GM19240 (cell line): ENCODE measurements at regions not wholly inside any gene's neighbourhood (a gene's known extent, or its start where the extent isn't known, plus 50 kb on each side); places are given as distances from the start of the nearest gene placed in this dataset.
"Not testable (repeated sequence)": the region's sequence is repeated elsewhere in the genome, so short reads cannot be mapped to it uniquely, and the experiment has no call there.

Experiments used
- DNase-seq: peaks from one replicate; pipeline ENCODE4 v3.0.0; 2011; ENCODE audit warnings: low spot score; ENCODE audit not compliant: insufficient read length

DNA sequence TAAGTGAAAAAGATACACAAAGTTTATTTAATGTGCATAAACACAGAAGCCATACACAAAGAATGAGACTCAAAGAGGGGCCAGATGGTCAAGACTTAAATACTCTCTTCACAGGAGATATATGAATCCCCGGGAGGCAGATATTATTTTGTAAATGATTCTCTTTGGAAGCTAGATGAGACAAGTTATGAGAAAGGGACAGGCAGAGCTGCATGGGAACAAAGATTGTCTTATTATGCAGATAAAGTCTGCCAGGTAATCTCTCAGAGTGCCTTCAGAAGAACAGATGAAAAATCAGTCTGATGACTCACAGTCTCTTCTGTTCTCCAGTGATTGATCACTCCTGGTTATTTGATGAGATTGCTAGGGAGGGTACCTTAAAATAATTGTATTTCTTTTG is 89.0 kb downstream of the NAF1 start:
- DNase-seq: no peak

DNA sequence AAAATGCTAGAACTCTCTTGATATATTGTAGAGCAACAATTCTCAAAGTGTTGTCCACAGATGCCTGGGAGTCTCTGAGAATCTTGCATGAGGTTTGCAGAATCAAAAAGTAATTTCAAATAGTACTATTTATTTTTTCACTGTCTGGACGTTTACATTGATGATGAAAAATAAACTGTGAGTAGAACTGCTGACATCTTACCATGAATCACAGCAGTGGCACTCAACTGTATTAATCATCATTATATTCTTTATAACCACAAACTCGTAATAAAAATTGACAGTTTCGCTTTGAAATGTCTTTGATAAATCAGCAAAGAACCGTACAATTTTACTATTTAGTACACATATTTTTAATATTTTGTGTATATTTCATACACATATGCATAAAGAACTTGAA is 94.5 kb downstream of the NAF1 start:
- no peak for DNase-seq

DNA sequence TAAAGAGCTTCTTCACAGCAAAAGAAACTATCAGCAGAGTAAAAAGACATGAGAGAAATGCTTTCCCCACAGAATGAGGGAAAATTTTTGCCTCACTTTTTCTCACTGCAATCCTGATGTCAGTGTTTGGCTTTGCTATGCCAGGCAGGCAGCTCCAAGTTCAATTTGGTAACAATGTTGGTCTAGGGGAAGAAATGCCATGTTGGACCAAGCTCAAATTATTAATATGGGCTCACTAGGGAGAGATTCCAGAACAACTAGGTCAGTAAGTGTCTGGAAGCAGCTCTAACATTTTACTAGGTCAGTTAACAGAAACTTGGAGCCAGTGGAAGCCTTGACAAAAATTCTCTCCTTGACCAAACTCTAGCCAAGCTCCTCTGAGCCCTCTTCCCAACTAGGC is 95.4 kb downstream of the NAF1 start:
- DNase-seq: no peak

DNA sequence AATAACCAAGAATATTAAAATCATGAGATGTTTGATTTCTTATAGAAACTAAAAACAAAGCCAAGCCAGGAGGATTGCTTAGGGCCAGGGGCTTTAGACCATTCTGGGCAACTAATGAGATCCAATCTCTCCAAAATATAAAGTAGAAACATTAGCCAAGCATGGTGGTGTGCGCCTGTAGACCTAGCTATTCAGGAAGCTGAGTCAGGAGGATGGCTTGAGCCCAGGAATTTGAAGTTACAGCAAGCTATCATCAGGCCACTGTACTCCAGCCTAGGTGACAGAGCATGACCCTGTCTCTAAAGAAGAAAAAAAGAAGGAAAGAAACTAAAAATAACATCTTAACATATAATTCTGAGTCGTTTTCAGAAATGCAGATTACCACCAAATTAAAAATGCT is 96.7 kb downstream of the NAF1 start:
- no peak for DNase-seq

DNA sequence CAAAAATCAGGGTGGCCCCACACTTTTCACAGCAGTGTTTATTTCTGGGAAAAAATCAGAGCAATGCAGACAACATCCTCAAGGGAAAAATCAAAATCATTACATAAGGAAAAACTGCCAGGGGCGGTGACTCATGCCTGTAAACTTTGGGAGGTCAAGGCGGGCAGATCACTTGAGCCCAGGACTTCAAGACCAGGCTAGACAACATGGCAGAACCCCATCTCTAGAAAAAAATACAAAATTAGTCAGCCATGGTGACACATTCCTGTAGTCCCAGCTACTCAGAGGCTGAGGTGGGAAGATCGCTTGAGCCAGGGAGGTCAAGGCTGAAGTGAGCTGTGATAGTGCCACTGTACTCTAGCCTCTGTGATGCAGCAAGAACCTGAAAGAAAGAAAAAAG is 102.8 kb downstream of the NAF1 start:
- DNase-seq: no peak

DNA sequence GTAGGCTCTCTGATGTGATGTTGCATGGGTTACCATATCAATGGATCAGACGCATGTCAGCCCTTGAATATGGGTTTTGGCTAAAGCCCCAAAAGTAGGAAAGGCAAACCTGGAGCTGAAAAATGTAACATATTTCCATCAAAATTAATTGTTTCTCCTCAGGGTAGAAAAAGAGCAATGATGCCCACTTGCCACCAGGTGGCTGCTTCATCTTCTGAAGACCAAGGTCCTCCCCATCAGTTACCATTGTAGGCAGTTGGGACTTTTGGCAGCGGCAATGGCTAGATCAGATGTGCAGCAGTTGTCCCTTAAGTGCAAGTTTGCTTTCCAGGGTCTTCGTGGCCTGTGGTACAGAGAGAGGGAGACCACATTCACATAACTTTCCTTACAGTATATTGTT is 118.2 kb downstream of the NAF1 start:
- peak; percentile 2 for DNase-seq

DNA sequence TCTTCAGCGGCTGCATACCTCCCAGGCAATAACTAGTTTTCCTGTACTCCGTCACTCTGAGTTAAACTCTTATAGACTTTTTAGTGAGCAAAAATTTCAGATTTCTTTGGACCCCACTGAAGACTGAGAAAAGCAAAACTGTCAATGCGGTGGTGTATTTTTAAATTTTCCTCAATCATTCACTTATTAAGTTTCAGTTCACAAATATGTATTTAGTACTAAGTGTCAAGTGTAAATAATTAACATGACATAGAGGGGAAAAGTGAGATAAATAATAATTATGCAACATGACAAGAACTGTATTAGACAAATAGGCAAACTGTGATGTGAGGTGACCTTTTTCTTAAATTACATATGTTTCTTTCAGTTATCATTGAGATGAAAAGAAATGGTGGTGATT is 124.4 kb downstream of the NAF1 start:
- DNase-seq: no peak

DNA sequence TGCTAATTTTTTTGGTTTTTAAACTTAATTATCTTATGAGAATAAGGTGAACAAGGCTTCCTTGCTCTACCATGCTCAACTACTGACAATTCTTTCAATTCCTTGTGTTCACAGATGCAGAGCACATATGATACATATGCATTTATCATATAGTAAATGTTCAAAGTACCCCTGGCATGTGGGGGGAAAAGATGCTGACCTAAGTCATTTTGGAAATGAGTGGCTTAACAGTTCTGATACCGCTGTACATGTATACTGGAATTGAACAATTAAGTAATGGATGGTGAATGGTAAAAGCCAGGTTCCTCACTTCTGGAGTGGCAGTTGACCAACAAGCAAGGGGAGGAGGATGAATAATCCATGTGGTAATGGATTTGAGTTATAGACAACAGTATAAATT is 149.6 kb downstream of the NAF1 start:
- DNase-seq: no peak

DNA sequence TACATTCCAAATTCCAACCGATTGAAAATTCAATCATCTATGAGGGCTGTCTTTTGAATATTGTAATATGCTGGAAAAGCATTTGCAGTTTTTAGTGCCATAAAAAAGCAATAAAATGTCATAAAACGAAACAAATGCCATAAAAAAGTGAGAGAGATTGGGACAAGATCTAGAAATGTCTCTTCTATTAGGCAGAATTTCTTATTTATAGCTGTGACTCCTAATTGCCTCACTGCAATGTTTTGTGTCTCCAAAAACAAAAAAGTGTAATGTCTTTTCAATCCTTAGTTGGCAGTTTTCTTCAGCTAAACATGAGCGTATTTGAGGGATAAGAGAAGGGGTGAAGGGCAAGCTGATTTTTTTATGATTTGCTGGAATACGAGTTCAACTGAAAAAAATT is 153.9 kb downstream of the NAF1 start:
- DNase-seq: no peak

DNA sequence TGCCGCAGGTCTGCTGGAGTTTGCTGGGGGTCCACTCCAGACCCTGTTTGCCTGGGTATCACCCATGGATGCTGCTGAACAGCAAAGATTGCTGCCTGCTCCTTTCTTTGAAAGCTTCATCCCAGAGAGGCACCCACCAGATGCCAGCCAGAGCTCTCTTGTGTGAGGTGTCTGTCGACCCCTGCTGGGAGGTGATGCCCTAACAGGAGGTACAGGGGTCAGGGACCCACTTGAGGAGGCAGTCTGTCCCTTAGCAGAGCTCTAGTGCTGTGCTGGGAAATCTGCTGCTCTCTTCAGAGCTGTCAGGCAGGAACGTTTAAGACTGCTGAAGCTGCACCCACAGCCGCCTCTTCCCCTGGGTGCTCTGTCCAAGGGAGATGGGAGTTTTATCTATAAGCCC is 162.7 kb downstream of the NAF1 start:
- DNase-seq: no peak

DNA sequence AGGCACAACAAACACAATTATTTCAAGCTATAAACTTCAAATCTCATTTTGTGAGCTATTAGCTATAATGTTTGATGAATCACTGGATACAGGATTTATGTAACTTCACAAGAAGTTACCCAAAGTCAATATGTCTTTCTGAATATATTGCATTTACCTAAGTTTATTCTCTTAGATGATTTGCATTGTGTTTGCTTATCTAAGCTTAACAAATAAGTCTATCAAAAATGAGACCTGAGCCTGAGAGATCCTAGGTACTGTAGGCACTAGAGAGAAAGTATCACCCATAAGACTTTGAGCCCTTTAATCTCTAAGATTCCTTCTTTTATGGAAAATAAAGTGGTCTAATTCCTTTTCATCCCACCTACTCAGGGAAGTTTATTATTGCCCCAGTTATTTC is 178.2 kb downstream of the NAF1 start:
- DNase-seq: no peak

DNA sequence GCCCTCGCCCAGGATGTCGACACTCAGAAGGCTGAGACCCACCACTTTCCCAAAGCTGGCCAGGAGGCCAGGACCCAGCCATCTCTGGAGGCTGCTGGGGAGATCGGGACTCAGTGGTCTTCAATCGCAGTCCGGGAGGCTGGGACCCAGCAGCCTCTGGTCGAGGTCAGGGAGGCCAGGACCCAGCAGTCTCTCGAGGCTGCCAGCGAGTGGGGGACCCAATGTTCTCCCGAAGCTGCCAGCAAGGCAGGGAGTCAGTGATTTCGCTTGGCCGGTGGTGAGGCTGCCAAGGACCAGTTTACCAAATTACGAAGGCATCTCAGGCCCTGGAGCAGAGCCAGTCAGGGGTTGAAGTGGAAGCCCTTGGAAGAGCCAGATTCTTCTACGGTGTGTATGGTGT is 181.6 kb downstream of the NAF1 start:
- no peak for DNase-seq

DNA sequence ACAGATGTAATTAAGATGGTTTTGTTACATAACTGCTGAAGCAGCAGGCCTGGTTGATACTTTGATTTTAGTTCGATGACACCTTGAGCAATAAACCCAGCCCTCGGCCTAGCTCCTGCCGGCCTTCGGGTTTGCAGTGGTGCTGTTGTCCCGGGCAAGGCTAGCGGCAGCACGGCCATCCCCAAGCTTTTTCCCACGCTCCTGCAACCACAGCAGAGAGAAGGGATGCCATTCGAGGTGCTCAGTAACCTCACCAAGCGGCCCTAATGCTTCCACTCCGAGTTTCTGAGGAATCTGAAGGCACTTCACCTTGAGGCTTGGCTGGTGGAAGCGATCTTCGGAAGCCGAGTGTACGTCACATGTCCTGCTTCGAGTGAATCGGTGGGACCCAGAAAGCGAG is 182.1 kb downstream of the NAF1 start:
- DNase-seq: no peak

DNA sequence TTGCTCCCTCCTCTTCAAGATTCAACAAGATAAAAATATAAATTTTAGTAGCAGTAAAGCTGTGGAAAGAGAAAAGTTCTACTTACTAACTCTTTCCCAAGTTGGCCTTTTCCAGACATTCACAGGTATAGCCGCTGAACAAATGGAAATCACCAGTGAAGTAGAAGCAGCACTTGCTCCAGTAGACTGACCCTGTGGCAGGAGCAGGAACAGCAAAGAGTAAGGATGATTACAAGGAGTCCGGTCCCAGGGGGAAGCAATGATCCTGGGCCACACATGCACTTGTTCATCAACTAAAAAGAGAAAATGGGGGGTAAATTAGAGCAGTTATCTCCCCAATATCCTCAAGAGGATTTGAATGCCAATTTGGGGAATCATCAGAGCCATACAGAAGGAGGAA is 184.9 kb downstream of the NAF1 start:
- no peak for DNase-seq

DNA sequence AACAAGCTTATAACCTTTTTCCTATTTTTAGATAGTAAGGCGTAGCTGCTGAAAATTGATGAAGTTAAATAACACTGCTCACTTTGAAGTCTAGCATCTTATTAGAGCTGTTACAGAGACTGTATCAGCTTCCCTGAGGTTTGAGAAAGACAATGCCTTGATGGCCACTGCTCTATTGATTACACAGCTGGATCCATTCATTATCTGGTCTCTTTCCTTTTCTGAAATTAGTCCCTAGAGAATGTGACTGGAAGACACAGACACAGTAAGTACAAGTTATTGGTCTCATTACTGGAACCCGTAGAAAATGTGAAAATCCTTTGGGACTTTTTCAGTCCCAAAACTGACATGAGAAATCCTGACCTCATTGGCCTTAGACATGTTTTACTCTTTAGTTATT is 188.3 kb downstream of the NAF1 start:
- no peak for DNase-seq

DNA sequence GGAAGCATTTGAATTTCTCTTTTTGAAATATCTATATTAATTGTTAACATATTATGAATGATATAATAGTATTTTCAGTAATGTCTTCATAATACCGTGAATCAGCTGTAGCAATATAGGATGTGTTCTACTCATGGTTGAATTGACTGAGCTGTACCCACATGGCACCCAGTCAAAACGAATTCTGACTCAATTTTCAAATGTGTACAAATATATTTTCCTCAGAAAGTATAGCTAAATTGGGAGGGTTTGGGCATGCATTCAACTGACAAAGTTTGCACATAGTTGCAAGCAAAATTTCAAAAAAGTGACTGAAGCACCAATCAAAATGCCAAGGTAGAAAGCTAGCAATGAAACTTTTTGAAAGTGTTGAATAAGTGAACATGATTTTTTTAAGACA is 188.9 kb downstream of the NAF1 start:
- DNase-seq: no peak

DNA sequence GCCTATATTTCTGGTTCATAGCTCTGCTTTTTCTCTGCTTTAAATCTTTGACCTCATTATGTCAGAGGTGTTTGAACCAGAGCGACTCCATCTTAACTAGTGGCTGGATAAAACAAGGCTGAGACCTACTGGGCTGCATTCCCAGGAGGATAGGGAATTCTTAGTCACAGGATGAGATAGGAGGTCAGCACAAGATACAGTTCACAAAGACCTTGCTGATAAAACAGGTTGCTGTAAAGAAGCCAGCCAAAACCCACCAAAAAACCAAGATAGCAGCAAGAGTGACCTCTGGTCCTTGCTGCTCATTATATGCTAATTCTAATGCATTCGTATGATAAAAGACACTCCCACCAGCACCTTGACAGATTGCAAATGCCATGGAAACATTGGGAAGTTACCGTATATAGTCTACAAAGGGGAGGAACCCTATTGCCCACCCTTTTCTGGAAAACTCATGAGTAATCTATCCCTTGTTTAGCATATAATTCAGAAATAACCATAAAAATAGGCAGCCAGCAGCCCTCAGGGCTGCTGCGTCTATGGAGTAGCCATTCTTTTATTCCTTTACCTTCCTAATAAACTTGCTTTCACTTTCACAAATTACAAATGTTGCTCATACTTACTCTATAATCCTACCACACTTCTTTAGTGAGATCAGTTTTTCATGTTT is 193.9 kb downstream of the NAF1 start:
- no peak for DNase-seq

DNA sequence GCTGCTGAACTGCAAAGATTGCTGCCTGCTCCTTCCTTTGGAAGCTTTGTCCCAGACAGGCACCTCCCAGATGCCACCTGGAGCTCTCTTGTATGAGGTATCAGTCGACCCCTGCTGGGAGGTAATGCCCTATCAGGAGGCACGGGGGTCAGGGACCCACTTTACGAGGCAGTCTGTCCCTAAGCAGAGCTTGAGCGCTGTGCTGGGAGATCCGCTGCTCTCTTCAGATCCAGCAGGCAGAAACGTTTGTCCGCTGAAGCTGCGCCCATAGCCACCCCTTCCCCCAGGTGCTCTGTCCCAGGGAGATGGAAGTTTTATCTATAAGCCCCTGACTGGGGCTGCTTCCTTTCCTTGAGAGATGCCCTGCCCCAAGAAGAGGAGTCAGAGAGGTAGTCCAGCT is 197.5 kb downstream of the NAF1 start:
- no peak for DNase-seq

DNA sequence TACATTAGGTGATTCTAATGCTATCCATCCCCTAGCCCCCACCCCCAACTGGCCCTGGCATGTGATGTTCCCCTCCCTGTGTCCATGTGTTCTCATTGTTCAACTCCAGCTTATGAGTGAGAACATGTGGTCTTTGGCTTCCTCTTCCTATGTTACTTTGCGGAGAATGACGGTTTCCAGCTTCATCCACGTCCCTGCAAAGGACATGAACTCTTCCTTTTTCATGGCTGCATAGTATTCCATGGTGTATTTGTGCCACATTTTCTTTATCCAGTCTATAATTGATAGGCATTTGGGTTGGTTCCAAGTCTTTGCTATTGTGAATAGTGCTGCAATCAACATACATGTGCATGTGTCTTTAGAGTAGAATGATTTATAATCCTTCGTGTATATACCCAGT is 200.7 kb downstream of the NAF1 start:
- DNase-seq: not testable (repeated sequence)

DNA sequence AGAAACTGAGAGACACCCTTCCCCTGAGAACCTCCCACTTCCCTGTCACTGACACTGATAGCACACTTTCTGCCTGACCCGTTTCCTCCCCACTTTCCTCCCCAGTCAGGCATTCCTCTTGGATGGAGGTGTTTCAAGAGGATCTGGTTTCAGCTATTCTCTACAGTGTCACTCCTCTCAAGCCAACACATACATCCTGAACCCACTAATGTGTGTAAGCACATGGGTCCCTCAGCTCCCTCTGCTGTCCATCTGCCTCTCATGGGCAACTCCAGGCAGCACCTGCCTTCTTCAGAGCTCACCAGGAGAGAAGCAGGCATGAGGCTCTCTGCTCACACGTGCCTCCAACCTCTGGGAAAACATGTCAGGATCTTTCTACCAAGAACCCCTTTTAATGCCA is 207.6 kb downstream of the NAF1 start:
- no peak for DNase-seq

DNA sequence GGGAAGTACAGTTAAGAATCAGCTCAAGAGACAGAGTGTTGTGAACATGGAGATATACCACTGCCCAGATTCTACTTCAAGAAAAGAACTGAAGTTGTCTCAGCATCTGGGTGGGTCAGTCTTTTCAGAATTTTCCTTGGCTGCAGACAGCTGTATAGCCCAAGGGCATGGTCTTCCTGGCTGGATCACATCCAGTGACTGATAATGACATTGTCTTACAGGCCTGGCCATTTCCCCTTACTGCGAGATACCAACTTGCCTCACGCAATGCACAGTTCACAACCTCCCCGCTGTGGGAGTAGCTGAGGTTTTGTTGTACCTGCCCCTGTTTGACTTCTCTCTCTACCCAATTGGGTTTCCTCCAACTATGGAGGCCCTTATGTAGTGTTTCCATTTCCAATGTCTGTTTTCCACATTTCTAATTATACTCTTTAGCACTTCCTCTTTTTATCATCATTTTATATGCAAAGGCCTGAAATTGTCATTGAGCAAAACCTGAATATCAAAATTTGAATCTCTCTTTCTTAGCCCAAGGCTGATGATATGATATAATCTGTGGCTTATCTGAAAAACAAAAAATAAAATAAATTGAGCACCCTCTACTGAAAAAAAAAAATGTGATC is 209.1 kb downstream of the NAF1 start:
- DNase-seq: no peak

DNA sequence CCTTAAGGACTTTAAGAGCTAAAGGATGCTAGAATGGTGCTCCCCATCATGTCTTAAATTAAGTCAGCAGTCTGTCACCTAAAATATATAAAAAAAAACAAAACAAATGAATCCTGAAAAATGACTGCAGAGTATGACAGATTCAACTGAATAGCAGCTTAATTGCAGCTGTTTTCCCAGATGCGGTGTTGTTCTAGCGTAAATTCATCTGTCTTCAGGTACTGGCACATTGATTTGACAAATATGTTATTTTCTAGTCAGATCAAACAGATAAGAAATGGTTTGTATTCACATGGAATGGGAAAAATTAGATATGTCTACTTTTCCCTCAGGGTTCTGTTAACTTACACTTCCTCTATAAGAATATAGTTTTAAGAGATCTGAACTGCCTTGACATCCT is 211.7 kb downstream of the NAF1 start:
- DNase-seq: no peak

DNA sequence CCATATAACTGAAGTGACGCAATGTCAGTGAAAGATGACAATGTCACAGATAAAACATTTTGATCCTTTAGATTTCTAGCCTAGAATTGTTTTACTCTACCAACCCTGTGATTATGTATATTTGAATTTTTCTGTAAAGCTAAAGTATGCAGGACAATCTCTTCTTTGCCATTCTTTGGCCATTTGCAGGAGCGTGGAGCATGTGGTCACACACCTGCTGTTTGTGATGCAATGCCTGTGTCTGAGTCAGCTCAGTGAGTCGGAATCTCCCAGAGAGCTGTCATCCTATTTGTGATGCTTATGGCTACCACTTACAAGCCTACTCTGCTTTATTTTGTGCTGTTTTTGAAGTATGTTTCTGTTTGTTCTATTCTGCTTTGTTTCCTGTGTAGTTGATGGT is 214.5 kb downstream of the NAF1 start:
- no peak for DNase-seq

DNA sequence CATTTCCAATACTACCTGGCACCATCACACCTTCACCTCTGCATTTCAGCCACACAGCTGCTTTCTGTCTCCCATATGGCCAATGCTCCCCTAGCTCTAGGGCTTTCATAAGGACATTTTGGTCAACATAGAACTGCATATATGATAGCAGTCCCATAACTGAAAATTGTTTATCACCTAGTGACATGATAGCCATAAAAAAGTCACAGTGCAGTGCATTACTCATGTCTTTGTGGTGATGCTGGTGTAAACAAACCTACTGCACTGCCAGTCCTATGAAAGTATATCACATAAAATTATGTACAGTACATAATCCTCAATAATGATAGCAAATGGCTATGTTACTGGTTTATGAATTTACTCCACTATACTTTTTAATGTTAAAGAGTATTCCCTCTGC is 221.0 kb downstream of the NAF1 start:
- DNase-seq: no peak
